ENCODE measurements at regions not wholly inside any gene's neighbourhood (a gene's known extent, or its start where the extent isn't known, plus 50 kb on each side); places are given as distances from the start of the nearest gene placed in this dataset.

DNA sequence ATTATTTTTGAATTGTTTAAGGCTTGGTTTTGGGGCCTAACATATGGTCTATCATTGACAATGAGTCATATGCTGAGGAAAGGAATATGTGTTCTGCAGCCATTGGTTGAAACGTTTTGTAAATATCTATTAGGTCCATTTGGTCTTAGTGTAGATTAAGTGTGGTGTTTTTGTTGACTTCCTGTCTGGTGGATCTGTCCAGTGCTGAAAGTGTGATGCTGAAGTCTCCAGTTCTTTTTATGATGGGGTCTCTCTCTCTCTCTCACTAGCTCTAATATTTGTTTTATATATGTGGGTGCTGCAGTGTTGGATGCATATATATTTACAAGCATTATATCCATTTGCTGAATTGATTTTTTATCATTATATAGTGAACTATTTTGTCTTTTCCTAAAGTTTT lies 727.2 kb downstream of the KHDRBS2 start (continued):
- TF ChIP-seq, protein P1, sequence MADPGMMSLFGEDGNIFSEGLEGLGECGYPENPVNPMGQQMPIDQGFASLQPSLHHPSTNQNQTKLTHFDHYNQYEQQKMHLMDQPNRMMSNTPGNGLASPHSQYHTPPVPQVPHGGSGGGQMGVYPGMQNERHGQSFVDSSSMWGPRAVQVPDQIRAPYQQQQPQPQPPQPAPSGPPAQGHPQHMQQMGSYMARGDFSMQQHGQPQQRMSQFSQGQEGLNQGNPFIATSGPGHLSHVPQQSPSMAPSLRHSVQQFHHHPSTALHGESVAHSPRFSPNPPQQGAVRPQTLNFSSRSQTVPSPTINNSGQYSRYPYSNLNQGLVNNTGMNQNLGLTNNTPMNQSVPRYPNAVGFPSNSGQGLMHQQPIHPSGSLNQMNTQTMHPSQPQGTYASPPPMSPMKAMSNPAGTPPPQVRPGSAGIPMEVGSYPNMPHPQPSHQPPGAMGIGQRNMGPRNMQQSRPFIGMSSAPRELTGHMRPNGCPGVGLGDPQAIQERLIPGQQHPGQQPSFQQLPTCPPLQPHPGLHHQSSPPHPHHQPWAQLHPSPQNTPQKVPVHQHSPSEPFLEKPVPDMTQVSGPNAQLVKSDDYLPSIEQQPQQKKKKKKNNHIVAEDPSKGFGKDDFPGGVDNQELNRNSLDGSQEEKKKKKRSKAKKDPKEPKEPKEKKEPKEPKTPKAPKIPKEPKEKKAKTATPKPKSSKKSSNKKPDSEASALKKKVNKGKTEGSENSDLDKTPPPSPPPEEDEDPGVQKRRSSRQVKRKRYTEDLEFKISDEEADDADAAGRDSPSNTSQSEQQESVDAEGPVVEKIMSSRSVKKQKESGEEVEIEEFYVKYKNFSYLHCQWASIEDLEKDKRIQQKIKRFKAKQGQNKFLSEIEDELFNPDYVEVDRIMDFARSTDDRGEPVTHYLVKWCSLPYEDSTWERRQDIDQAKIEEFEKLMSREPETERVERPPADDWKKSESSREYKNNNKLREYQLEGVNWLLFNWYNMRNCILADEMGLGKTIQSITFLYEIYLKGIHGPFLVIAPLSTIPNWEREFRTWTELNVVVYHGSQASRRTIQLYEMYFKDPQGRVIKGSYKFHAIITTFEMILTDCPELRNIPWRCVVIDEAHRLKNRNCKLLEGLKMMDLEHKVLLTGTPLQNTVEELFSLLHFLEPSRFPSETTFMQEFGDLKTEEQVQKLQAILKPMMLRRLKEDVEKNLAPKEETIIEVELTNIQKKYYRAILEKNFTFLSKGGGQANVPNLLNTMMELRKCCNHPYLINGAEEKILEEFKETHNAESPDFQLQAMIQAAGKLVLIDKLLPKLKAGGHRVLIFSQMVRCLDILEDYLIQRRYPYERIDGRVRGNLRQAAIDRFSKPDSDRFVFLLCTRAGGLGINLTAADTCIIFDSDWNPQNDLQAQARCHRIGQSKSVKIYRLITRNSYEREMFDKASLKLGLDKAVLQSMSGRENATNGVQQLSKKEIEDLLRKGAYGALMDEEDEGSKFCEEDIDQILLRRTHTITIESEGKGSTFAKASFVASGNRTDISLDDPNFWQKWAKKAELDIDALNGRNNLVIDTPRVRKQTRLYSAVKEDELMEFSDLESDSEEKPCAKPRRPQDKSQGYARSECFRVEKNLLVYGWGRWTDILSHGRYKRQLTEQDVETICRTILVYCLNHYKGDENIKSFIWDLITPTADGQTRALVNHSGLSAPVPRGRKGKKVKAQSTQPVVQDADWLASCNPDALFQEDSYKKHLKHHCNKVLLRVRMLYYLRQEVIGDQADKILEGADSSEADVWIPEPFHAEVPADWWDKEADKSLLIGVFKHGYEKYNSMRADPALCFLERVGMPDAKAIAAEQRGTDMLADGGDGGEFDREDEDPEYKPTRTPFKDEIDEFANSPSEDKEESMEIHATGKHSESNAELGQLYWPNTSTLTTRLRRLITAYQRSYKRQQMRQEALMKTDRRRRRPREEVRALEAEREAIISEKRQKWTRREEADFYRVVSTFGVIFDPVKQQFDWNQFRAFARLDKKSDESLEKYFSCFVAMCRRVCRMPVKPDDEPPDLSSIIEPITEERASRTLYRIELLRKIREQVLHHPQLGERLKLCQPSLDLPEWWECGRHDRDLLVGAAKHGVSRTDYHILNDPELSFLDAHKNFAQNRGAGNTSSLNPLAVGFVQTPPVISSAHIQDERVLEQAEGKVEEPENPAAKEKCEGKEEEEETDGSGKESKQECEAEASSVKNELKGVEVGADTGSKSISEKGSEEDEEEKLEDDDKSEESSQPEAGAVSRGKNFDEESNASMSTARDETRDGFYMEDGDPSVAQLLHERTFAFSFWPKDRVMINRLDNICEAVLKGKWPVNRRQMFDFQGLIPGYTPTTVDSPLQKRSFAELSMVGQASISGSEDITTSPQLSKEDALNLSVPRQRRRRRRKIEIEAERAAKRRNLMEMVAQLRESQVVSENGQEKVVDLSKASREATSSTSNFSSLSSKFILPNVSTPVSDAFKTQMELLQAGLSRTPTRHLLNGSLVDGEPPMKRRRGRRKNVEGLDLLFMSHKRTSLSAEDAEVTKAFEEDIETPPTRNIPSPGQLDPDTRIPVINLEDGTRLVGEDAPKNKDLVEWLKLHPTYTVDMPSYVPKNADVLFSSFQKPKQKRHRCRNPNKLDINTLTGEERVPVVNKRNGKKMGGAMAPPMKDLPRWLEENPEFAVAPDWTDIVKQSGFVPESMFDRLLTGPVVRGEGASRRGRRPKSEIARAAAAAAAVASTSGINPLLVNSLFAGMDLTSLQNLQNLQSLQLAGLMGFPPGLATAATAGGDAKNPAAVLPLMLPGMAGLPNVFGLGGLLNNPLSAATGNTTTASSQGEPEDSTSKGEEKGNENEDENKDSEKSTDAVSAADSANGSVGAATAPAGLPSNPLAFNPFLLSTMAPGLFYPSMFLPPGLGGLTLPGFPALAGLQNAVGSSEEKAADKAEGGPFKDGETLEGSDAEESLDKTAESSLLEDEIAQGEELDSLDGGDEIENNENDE (IDR thresholded peaks at IDR 0.05; ENCODE audit: insufficient replicate concordance, low read length) = no peak
- TF ChIP-seq, protein P2, sequence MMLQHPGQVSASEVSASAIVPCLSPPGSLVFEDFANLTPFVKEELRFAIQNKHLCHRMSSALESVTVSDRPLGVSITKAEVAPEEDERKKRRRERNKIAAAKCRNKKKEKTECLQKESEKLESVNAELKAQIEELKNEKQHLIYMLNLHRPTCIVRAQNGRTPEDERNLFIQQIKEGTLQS (IDR thresholded peaks at IDR 0.05; ENCODE audit: insufficient read depth, low read depth, low read length) = no peak
- TF ChIP-seq CHD2 (IDR thresholded peaks at IDR 0.05; ENCODE audit: low read length) (no peak), RBBP5 (IDR thresholded peaks at IDR 0.05; ENCODE audit: borderline replicate concordance, low read depth, low read length) (no peak), SAP30 (IDR thresholded peaks at IDR 0.05; ENCODE audit: insufficient read depth, insufficient replicate concordance, low read length) (no peak), RAD21 (IDR thresholded peaks at IDR 0.05 in 1 of 2, conservative IDR thresholded peaks at IDR 0.05 in 1 of 2; ENCODE audit: low read depth in 2 of 2, low read length in 2 of 2) (no peak), KDM4A (IDR thresholded peaks at IDR 0.05; ENCODE audit: low read depth, low read length, severe bottlenecking) (no peak), HDAC6 (IDR thresholded peaks at IDR 0.05; ENCODE audit: low read depth, low read length) (no peak)
- TF ChIP-seq, protein P3, sequence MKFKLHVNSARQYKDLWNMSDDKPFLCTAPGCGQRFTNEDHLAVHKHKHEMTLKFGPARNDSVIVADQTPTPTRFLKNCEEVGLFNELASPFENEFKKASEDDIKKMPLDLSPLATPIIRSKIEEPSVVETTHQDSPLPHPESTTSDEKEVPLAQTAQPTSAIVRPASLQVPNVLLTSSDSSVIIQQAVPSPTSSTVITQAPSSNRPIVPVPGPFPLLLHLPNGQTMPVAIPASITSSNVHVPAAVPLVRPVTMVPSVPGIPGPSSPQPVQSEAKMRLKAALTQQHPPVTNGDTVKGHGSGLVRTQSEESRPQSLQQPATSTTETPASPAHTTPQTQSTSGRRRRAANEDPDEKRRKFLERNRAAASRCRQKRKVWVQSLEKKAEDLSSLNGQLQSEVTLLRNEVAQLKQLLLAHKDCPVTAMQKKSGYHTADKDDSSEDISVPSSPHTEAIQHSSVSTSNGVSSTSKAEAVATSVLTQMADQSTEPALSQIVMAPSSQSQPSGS (IDR thresholded peaks at IDR 0.05; ENCODE audit: low read length) = no peak
